Peyer's patch (tissue), 4 donors: ENCODE measurements at regions not wholly inside any gene's neighbourhood (a gene's known extent, or its start where the extent isn't known, plus 50 kb on each side); places are given as distances from the start of the nearest gene placed in this dataset.

Experiments
- POLR2A ChIP-seq, 2 donors: fragments of 450-650 bp; IDR thresholded peaks; one replicate each; pipeline ENCODE4 v1.5.1; 2017; ENCODE audit warnings: antibody characterized with exemption in 2 of 2, mild to moderate bottlenecking in 2 of 2, moderate library complexity in 2 of 2
- TF ChIP-seq, protein P1 (sequence below), 6 experiments: fragments of 450-650 bp in 4 of 6; fragments of 200-600 bp in 2 of 6; sonication (generic) in 1 of 6; IDR thresholded peaks; one replicate each; pipeline ENCODE4 v1.5.1; 2017 to 2019; ENCODE audit warnings: antibody characterized with exemption in 6 of 6, mild to moderate bottlenecking in 3 of 6, moderate library complexity in 1 of 6

GRCh38 chr7:155998766-155999630 lies 186.7 kb upstream of the SHH start:
- TF ChIP-seq, protein P1, sequence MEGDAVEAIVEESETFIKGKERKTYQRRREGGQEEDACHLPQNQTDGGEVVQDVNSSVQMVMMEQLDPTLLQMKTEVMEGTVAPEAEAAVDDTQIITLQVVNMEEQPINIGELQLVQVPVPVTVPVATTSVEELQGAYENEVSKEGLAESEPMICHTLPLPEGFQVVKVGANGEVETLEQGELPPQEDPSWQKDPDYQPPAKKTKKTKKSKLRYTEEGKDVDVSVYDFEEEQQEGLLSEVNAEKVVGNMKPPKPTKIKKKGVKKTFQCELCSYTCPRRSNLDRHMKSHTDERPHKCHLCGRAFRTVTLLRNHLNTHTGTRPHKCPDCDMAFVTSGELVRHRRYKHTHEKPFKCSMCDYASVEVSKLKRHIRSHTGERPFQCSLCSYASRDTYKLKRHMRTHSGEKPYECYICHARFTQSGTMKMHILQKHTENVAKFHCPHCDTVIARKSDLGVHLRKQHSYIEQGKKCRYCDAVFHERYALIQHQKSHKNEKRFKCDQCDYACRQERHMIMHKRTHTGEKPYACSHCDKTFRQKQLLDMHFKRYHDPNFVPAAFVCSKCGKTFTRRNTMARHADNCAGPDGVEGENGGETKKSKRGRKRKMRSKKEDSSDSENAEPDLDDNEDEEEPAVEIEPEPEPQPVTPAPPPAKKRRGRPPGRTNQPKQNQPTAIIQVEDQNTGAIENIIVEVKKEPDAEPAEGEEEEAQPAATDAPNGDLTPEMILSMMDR (IDR thresholded peaks at IDR 0.05), result no peak
- no peak for TF ChIP-seq POLR2A (IDR thresholded peaks at IDR 0.05)
